HK-2 (cell line): ENCODE measurements at regions not wholly inside any gene's neighbourhood (a gene's known extent, or its start where the extent isn't known, plus 50 kb on each side); places are given as distances from the start of the nearest gene placed in this dataset.
"Not testable (repeated sequence)": the region's sequence is repeated elsewhere in the genome, so short reads cannot be mapped to it uniquely, and the experiment has no call there.

Experiments
- DNase-seq: peaks from one replicate; pipeline ENCODE4 v3.0.0-alpha.2; 2018; ENCODE audit not compliant: unreplicated experiment

DNA sequence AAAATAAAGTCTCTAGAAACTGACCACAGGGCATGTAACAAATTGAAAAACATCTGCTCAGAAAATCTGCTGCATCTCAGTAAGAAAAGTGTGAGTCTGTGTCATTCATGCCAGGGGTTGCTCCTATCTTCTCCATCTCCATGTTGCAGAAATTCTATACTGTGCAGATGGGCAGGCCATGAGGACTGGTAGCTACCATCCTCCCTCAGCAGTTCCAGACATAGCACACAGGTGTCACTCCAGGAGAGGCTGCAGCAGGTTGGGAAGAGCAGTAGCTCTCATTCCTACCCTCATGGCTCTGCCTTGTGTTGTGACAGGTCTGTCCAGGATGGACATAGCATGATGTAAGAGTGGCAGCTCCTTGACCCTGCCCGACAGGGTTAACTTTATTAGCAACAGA is 173.4 kb downstream of the NDUFS4 start:
- DNase-seq = no peak

- DNase-seq = no peak
Observed at GRCh38 chr5:53738105-53738504, 177.7 kb downstream of the NDUFS4 start.

DNA sequence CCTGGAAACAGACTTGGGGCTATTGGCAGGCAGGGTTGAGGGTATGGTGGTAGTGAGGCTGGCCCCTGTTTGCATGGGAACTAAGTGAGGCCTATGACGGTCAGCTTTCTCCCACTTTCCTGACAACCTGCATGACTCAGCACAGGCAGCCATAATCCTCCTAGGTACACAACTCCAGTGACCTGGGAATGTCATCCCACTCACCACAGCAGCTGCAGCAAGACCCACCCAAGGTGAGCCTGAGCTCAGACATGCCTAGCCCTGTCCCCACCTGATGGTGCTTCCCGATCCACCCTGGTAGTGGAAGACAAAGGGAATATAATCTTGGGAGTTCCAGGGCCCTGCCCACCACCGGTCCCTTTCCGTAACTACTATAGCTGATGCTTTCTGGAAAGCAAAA is 178.7 kb downstream of the NDUFS4 start:
- no peak for DNase-seq

- DNase-seq = no peak
Observed at GRCh38 chr5:53749621-53750020, 189.2 kb downstream of the NDUFS4 start.

- not testable (repeated sequence) for DNase-seq
Observed at GRCh38 chr5:53752282-53752681, 191.8 kb downstream of the NDUFS4 start.

DNA sequence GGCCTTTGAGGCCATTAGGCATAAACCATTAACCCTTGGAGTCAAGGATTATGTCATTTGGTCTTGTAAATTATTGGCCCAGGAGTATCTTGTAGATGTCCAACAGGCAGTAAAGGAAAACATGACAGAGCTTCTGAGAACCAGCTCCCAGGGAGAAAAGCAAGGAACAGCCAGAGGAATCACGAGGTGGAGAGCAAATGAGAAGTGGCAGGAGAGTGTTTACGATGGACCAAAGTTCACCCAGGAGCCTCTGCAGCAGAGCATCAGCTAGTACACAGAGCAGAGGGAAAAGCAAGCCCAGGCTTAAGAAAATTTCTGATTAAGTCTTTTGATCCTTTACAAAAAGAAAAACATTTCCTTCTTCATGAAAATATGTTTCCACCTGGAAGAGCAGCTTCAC is 206.2 kb downstream of the NDUFS4 start:
- no peak for DNase-seq

- no peak for DNase-seq
Observed at GRCh38 chr5:53777864-53778618, 217.6 kb downstream of the NDUFS4 start.

DNA sequence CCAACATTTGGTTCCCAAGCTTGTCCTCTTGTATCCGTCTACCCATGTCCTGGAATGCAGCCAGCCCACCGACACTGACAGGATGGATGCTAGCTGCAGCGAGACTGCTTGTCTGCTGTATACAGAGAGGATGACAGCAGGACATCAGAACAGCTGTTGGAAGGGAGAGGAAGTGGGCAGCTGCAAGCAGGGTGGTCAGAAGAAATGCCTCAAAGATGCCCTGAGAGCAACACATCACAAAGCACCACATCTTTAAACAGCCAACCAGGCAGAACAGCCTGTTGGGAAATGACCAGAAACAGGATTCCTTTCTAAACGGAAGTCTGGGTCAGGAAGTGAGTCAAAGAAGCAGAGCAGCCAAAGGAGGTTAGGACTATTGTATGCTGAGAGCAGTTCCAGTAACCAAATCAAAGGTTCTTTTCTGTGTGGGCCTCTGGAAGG is 219.1 kb downstream of the NDUFS4 start:
- DNase-seq = peak; percentile 2

- DNase-seq = no peak
Observed at GRCh38 chr5:53782620-53783019, 222.2 kb downstream of the NDUFS4 start.

DNA sequence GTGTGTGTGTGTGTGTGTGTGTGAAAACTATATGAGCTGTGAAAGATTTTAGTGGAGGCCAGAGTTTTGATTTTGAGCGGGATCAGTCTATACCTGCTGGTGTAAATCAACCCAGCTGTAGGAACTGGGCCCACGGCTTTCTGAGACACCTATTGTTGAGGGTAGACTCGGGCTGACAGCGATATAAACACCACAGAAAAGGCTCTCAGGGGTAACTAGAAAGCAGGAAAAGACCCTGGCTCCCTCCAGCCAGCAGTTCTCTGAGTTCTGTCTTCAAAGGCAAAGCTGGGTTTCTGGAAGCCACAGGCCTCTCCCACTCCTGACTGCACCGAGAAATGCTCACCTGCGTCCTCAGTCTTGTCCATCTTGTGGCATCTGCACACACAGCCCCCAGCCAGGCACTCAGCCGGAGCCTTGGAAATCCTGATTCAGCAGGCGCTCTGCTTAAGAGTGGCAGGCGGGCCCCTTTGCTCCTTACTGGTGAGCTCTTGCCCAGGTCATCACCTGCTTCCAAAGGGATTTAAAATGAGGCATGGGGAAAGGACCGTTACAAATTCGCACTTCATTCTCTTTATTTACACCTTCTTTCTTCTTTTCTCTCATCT is 223.3 kb downstream of the NDUFS4 start:
- DNase-seq = no peak

DNA sequence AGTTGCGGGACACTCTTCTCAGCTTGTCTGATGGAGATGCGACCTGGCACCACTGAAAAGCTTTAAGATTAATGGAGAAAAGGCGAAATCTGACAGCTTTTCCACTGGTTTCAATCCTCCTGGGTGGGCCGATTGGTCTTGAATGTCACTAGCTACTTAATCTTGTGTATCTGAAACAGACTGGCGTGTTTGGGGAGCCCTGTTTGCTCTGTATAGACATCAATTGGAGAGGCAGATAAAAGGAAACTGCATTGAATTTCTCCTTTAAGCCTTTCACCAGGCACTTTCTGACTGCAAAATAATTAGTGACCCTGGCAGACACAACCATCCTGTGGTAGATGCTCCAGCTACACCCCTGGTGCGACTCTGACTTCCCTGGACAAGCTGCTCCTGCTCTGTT is 224.2 kb downstream of the NDUFS4 start:
- no peak for DNase-seq

DNA sequence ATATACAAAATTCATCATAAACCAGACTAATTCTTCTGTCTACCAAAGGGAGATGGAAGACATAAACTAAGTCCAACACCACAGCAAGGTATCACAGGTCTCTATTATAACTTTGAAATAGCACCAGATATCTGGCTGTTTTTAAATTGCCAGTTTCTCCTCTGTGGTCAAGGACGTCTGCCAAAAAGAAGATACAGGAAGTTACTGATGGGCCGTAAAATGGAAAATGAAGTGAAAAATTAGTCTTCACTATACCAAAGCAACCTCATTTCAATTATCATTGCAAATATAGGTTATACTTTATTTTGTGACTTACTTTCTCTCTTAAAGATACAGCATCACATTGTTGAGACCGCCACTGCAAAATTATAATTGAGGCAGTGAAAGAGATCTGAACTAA is 225.5 kb downstream of the NDUFS4 start:
- no peak for DNase-seq

- DNase-seq = no peak
Observed at GRCh38 chr5:53790026-53790425, 229.6 kb downstream of the NDUFS4 start.

DNA sequence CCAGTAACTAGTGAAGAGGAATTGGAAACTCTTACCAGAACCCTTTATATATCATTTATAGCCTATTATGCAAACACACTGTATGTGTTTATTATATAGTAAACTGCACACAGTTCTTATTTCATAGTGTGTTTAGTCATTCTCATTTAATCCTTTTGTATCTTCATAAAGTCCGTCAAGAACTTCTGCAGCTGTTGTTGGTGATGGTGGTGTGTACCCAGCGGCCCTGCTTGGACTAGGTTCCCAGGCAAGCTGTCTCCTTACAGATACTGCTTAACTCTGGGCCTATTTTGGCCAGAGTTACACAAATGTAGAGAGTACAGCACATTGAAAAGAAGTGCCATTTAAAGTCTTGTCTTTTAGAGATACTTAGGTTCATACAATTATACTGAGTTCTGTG is 231.9 kb downstream of the NDUFS4 start:
- no peak for DNase-seq

DNA sequence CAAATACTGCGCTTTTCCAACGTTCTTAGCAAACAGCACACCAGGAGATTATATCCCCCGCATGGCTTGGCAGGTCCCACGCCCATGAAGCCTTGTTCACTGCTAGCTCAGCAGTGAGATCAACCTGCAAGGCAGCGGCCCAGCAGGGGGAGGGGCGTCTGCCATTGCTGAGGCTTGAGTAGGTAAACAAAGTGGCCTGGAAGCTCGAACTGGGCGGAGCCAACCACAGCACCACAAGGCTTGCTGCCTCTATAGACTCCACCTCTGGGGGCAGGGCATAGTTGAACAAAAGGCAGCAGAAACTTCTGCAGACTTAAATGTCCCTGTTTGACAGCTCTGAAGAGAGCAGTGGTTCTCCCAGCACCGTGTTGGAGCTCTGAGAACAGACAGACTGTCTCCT is 239.2 kb downstream of the NDUFS4 start:
- not testable (repeated sequence) for DNase-seq

GRCh38 chr5:53808392-53808791 is 248.0 kb downstream of the NDUFS4 start:
- not testable (repeated sequence) for DNase-seq

DNA sequence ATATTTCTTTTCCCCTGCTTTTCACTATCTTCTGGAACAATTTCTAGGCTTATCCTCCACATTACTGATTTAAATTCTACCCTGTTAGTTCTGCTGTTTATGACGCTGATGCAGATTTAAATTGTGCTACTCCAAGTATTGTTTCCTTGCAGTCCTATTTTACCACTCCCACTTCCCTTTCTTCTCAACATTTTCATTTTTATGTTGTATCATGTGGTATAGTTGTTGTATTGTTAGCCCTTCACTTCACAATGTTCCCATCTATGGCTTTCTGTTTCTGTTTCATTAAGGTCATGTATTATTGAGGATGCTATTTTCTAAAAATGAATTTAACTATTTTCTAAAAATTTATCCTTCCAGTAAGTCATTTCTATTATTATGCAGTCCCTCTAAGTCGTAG is 254.4 kb downstream of the NDUFS4 start:
- no peak for DNase-seq

DNA sequence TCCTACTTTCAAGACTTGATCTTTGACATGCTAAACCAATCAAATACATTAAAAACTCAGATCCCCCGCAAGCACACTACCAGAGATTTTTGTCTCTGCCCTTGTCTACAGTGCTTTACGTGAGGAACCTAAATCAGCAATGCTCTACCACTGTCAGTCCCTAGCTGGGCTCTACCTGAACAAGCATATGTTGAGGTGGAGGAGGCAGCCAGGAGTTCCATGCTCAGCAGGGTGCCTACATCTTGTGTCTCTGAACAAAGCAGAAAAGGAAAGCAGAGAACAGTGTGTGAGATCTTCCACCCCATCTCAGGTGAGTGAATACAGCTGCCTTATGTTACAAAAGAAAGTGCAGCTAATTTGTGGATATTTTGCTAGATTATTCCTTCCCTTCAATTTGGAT is 255.0 kb downstream of the NDUFS4 start:
- no peak for DNase-seq

DNA sequence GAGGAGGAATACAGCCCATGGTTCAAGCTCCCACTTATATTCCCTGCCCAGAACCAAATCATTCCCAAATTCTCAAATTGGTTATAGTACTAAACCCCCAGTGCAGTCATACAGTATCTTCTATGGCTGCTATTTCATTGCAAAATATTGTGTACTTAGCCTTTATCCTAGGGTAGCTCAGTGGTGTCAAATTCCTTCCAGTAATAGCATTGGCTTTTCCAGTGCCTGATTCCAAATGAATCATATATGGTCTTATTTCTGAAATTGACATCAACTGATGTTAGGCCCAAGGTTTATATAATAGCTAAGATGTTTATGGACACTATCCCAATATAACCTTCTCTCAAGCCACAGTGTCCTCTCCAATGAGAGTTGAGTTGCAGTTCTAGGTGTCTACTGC is 256.7 kb downstream of the NDUFS4 start:
- DNase-seq = no peak

GRCh38 chr5:53819482-53819881 is 259.0 kb downstream of the NDUFS4 start:
- DNase-seq = no peak

- DNase-seq = no peak
Observed at GRCh38 chr5:53820119-53820801, 259.8 kb downstream of the NDUFS4 start.

- no peak for DNase-seq
Observed at GRCh38 chr5:53820802-53821171, 260.3 kb downstream of the NDUFS4 start.

- DNase-seq = no peak
Observed at GRCh38 chr5:53825016-53825415, 264.6 kb downstream of the NDUFS4 start.
